ENCODE measurements at regions not wholly inside any gene's neighbourhood (a gene's known extent, or its start where the extent isn't known, plus 50 kb on each side); places are given as distances from the start of the nearest gene placed in this dataset.

DNA sequence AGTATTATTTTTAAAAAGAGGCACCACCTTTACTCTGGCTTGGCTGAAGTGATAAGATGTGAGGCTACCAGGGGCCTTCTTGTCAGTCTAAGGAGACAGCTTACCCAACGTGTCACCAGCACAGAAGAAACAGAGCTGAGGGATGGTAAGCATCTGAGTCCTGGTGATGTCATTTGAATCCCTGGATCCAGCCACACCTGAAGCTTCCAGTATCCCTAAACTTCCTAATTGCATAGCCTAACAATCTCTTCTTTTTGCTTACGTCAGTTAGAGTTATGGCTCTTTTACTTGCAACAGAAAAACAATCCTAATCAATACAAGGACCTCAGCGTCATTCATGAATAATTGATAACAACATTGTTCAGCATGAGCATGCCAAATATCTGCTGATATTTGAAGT, 436.6 kb downstream of the SHISA9 start:
- Histone ChIP-seq H3K9ac (ENCODE audit: low read depth, low read length) (no peak overlapping the region), H2BK5ac (ENCODE audit: low read depth, low read length, poor library complexity, severe bottlenecking) (no peak overlapping the region), H4K20me1 (ENCODE audit: insufficient read depth, low read length) (no peaks in the 10 kb centered on the region), H4K8ac (ENCODE audit: low read depth in 2 of 2, low read length in 2 of 2) (no peak overlapping the region), H2BK20ac (ENCODE audit: low read depth, low read length) (no peak overlapping the region), H2BK120ac (ENCODE audit: low read depth, low read length) (no peak overlapping the region), H3K27me3 (ENCODE audit: control insufficient read depth, insufficient read depth, low read length) (no peaks in the 10 kb centered on the region), H3K4ac (ENCODE audit: low read depth, low read length) (no peak overlapping the region), H3K27ac (ENCODE audit: insufficient read depth, low read length) (no peak overlapping the region), H4K5ac (ENCODE audit: low read depth, low read length) (no peak overlapping the region), H3K56ac (ENCODE audit: extremely low read depth, insufficient read depth, low read length) (no peak overlapping the region), H3K36me3 (ENCODE audit: control insufficient read depth, insufficient read depth, low read length) (no peaks in the 10 kb centered on the region), H3K4me1 (ENCODE audit: control insufficient read depth, insufficient read depth, low read length) (no peaks in the 10 kb centered on the region), H3K79me1 (ENCODE audit: low read depth in 1 of 2, low read length in 2 of 2) (no peaks in the 10 kb centered on the region), H3K14ac (replicated peaks; ENCODE audit: low read depth, low read length) (no peak overlapping the region), H3K4me3 (ENCODE audit: insufficient read depth, low read depth, low read length) (no peak overlapping the region), H3K9me1 (ENCODE audit: insufficient read depth, low read length) (no peaks in the 10 kb centered on the region), H2AK9ac (replicated peaks; ENCODE audit: low read depth, low read length, poor library complexity) (no peak overlapping the region), H4K91ac (ENCODE audit: insufficient read depth, low read depth, low read length) (no peak overlapping the region), H3K4me2 (ENCODE audit: low read depth, low read length) (no peak overlapping the region), H2BK15ac (ENCODE audit: low read depth, low read length) (no peak overlapping the region), H3K23ac (ENCODE audit: low read depth, low read length) (no peak overlapping the region), H2AFZ (replicated peaks; ENCODE audit: low read length, poor library complexity) (no peak overlapping the region), H2AK5ac (ENCODE audit: low read depth, low read length) (no peak overlapping the region), H3K9me3 (ENCODE audit: control insufficient read depth, insufficient read depth, low read length) (peaks cover 18% of the 10 kb centered on the region), H3K18ac (ENCODE audit: low read depth, low read length) (no peak overlapping the region)
- no TSS peak for BruUV-seq (replicated peaks)
- in situ Hi-C loops (cut with MboI; ENCODE audit: low sequenced_read_pairs) (no loop called here), dilution Hi-C loops (cut with HindIII; ENCODE audit: low sequenced_read_pairs, unreplicated experiment) (no loop called here), intact Hi-C loops (cut with micrococcal nuclease) (no loop called here)
- ChIA-PET POLR2A (ENCODE audit: unreplicated experiment) (no interaction called here), CTCF (no interaction called here)
- no peak for DNase-seq
- ATAC-seq (ENCODE audit: low read depth): no peak
- no peak for TF ChIP-seq CHD1 (IDR thresholded peaks at IDR 0.05; ENCODE audit: low read depth, low read length)
- TF ChIP-seq, protein P1, sequence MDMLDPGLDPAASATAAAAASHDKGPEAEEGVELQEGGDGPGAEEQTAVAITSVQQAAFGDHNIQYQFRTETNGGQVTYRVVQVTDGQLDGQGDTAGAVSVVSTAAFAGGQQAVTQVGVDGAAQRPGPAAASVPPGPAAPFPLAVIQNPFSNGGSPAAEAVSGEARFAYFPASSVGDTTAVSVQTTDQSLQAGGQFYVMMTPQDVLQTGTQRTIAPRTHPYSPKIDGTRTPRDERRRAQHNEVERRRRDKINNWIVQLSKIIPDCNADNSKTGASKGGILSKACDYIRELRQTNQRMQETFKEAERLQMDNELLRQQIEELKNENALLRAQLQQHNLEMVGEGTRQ (IDR thresholded peaks at IDR 0.05; ENCODE audit: low read depth, low read length): no peak
- TF ChIP-seq POLR2A (IDR thresholded peaks at IDR 0.05; ENCODE audit: low read depth, low read length): no peak
- TF ChIP-seq BHLHE40 (IDR thresholded peaks at IDR 0.05; ENCODE audit: low read depth, low read length): no peak
- WGBS, 2 experiments (ENCODE audit: extremely low coverage in 2 of 2, insufficient read length in 1 of 2): no CpG with 5 or more reads among the region's 3 CpGs

Measured in IMR-90 (cell line).